Tibial nerve (tissue), 4 donors: ENCODE measurements at regions not wholly inside any gene's neighbourhood (a gene's known extent, or its start where the extent isn't known, plus 50 kb on each side); places are given as distances from the start of the nearest gene placed in this dataset.

Experiments used
- CTCF ChIP-seq, 5 experiments: fragments of 200-600 bp in 3 of 5; fragments of 450-650 bp in 2 of 5; sonication (generic) in 3 of 5; IDR thresholded peaks; one replicate each; pipeline ENCODE4 v1.5.1; 2016 to 2019; ENCODE audit warnings: antibody characterized with exemption in 5 of 5, mild to moderate bottlenecking in 3 of 5, moderate library complexity in 2 of 5
- EP300 ChIP-seq, 2 donors: sonication (generic); formaldehyde crosslinking; IDR thresholded peaks; one replicate each; pipeline ENCODE4 v1.6.1; 2017; ENCODE audit warnings: antibody characterized with exemption in 2 of 2, mild to moderate bottlenecking in 1 of 2
- POLR2A ChIP-seq, 2 donors: fragments of 450-650 bp; IDR thresholded peaks; one replicate each; pipeline ENCODE4 v1.6.1; 2017; ENCODE audit warnings: antibody characterized with exemption in 2 of 2, mild to moderate bottlenecking in 2 of 2, moderate library complexity in 2 of 2

GRCh38 chr5:51039424-51040329 lies 343.6 kb upstream of the ISL1 start:
- no peak for TF ChIP-seq CTCF (IDR thresholded peaks at IDR 0.05)
- TF ChIP-seq POLR2A (IDR thresholded peaks at IDR 0.05): no peak
- TF ChIP-seq EP300 (IDR thresholded peaks at IDR 0.05): no peak
